Transverse colon (tissue), 4 donors: ENCODE measurements at regions not wholly inside any gene's neighbourhood (a gene's known extent, or its start where the extent isn't known, plus 50 kb on each side); places are given as distances from the start of the nearest gene placed in this dataset.

ENCODE experiments used
- DNase-seq: peaks from one replicate; pipeline ENCODE4 v3.0.0-alpha.2; 2019
- H3K27ac ChIP-seq, 4 donors: fragments of 200-600 bp; sonication (generic); 2 replicates each; pipeline ENCODE4 v1.5.1; 2016 to 2018; ENCODE audit warnings: inconsistent platforms in 4 of 4
- H3K27me3 ChIP-seq: fragments of 200-600 bp; sonication (generic); 2 replicates; pipeline ENCODE4 v1.5.1; 2017; ENCODE audit warnings: inconsistent platforms
- H3K36me3 ChIP-seq, 4 donors: fragments of 200-600 bp; sonication (generic); 2 replicates each; pipeline ENCODE4 v1.5.1; 2017 to 2019; ENCODE audit warnings: inconsistent platforms in 4 of 4
- H3K4me1 ChIP-seq, 4 donors: fragments of 200-600 bp; sonication (generic); 2 replicates each; pipeline ENCODE4 v1.5.1; 2017 to 2020; ENCODE audit warnings: inconsistent platforms in 4 of 4
- H3K4me3 ChIP-seq, 4 donors: fragments of 200-600 bp; sonication (generic); 1 replicate in 1 of 4; 2 replicates in 3 of 4; pipeline versions ENCODE4 v1.5.1 to v1.6.1; 2017 to 2019; ENCODE audit warnings: inconsistent platforms in 4 of 4
- H3K9me3 ChIP-seq, 2 donors: fragments of 200-600 bp; sonication (generic); 2 replicates each; pipeline ENCODE4 v1.5.1; 2017 to 2019; ENCODE audit warnings: inconsistent platforms in 2 of 2
- CTCF ChIP-seq, 5 experiments: fragments of 200-600 bp in 3 of 5; fragments of 450-650 bp in 2 of 5; sonication (generic) in 3 of 5; IDR thresholded peaks; 1 replicate in 2 of 5; 2 replicates in 3 of 5; pipeline ENCODE4 v1.5.1; 2016 to 2017; ENCODE audit warnings: antibody characterized with exemption in 5 of 5, inconsistent platforms in 3 of 5, mild to moderate bottlenecking in 2 of 5, moderate library complexity in 1 of 5
- EP300 ChIP-seq: sonication (generic); formaldehyde crosslinking; IDR thresholded peaks from one replicate; pipeline ENCODE4 v1.6.1; 2017; ENCODE audit warnings: antibody characterized with exemption, low read depth
- POLR2A ChIP-seq: fragments of 450-650 bp; IDR thresholded peaks from one replicate; pipeline ENCODE4 v1.6.1; 2016; ENCODE audit warnings: antibody characterized with exemption, mild to moderate bottlenecking, moderate library complexity
- POLR2AphosphoS5 ChIP-seq, 3 donors: sonication (generic); formaldehyde crosslinking; IDR thresholded peaks; one replicate each; pipeline ENCODE4 v1.6.1; 2016; ENCODE audit warnings: antibody characterized with exemption in 3 of 3
- WGBS, 2 donors: methylation state at CpG; one replicate each; pipeline ENCODE4 v1.1.5; 2018; ENCODE audit warnings: low coverage in 1 of 2; 5-methylcytosine and 5-hydroxymethylcytosine counted together
- in situ Hi-C, 4 donors: fragments of 200-750 bp; cut with MboI; loops; one replicate each; pipeline versions ENCODE4 v1.15.0 to v1.15.1; 2017; ENCODE audit warnings: low sequenced_read_pairs in 3 of 4, low pct_ligation_motif_present in 1 of 4, low pct_unique_long_range_greater_than_20kb in 1 of 4
- intact Hi-C: fragments of 100-400 bp; cut with DNase I; formaldehyde crosslinking; loops from one replicate; pipeline ENCODE4 v1.15.1; 2023; ENCODE audit warnings: low total_unique reads

GRCh38 chr13:62887046-62887445 lies 1471.4 kb upstream of the PCDH20 start:
- Histone ChIP-seq H3K36me3 (no peaks in the 10 kb centered on the region), H3K4me3 (no peak overlapping the region), H3K4me1 (no peaks in the 10 kb centered on the region), H3K27me3 (no peaks in the 10 kb centered on the region), H3K9me3 (no peaks in the 10 kb centered on the region), H3K27ac (no peak overlapping the region)
- in situ Hi-C loops (no loop called here), intact Hi-C loops (no loop called here)
- no peak for DNase-seq
- WGBS, 2 donors, result 87% methylated on average over 8 of the region's 8 CpGs; no CpG with 5 or more reads in 1 of the 2 donors
- TF ChIP-seq POLR2AphosphoS5 (IDR thresholded peaks at IDR 0.05) (no peak), EP300 (no peak), CTCF (IDR thresholded peaks at IDR 0.05) (no peak), POLR2A (no peak)

- TF ChIP-seq POLR2AphosphoS5 (IDR thresholded peaks at IDR 0.05), result no peak
- TF ChIP-seq CTCF (IDR thresholded peaks at IDR 0.05), result no peak
- TF ChIP-seq POLR2A, result no peak
- no peak for TF ChIP-seq EP300
- no peaks in the 10 kb centered on the region for H3K27me3 ChIP-seq
- no peaks in the 10 kb centered on the region for H3K4me1 ChIP-seq
- no peak overlapping the region for H3K27ac ChIP-seq
- no peak overlapping the region for H3K4me3 ChIP-seq
- intact Hi-C loops (no loop called here), in situ Hi-C loops (no loop called here)
- H3K36me3 ChIP-seq, result no peaks in the 10 kb centered on the region
- DNase-seq, result no peak
- no peaks in the 10 kb centered on the region for H3K9me3 ChIP-seq
Observed at GRCh38 chr13:62879071-62879470, 1463.4 kb upstream of the PCDH20 start.

- TF ChIP-seq EP300 (no peak), POLR2AphosphoS5 (IDR thresholded peaks at IDR 0.05) (no peak), POLR2A (no peak), CTCF (IDR thresholded peaks at IDR 0.05) (no peak)
- H3K27ac ChIP-seq, result no peak overlapping the region
- intact Hi-C loops, result no loop called here
- no peak overlapping the region for H3K4me3 ChIP-seq
- in situ Hi-C loops, result no loop called here
- H3K36me3 ChIP-seq, result no peaks in the 10 kb centered on the region
- no peaks in the 10 kb centered on the region for H3K9me3 ChIP-seq
- no peaks in the 10 kb centered on the region for H3K27me3 ChIP-seq
- DNase-seq, result no peak
- H3K4me1 ChIP-seq, result no peaks in the 10 kb centered on the region
- WGBS, 2 donors, result 49 to 69% methylated on average over 2 of the region's 2 CpGs
Observed at GRCh38 chr13:62875118-62875640, 1459.5 kb upstream of the PCDH20 start.

GRCh38 chr13:62850331-62850730 lies 1434.7 kb upstream of the PCDH20 start:
- no peak overlapping the region for H3K27ac ChIP-seq
- in situ Hi-C loops (no loop called here), intact Hi-C loops (no loop called here)
- 60 to 72% methylated on average over 3 of the region's 3 CpGs for WGBS, 2 donors
- H3K27me3 ChIP-seq, result no peaks in the 10 kb centered on the region
- no peak for DNase-seq
- H3K9me3 ChIP-seq, result peaks cover 0 to 5% of the 10 kb centered on the region in 2 donors
- no peak for TF ChIP-seq POLR2A
- no peak for TF ChIP-seq CTCF (IDR thresholded peaks at IDR 0.05)
- TF ChIP-seq EP300, result no peak
- TF ChIP-seq POLR2AphosphoS5 (IDR thresholded peaks at IDR 0.05), result no peak
- no peaks in the 10 kb centered on the region for H3K4me1 ChIP-seq
- no peak overlapping the region for H3K4me3 ChIP-seq
- H3K36me3 ChIP-seq, result no peaks in the 10 kb centered on the region
